Cardiac fibroblast (primary cell): ENCODE measurements at regions not wholly inside any gene's neighbourhood (a gene's known extent, or its start where the extent isn't known, plus 50 kb on each side); places are given as distances from the start of the nearest gene placed in this dataset.

ENCODE experiments used
- DNase-seq, 2 donors: peaks; one replicate each; pipeline versions ENCODE4 v3.0.0 to v3.0.0-alpha.2; 2010; ENCODE audit warnings: low read depth in 2 of 2
- H3K4me3 ChIP-seq, 2 donors: replicated peaks in 1 of 2; 1 replicate in 1 of 2; 2 replicates in 1 of 2; pipeline ENCODE4 v1.5.1; 2011; ENCODE audit warnings: low read depth in 2 of 2, low read length in 2 of 2, mild to moderate bottlenecking in 2 of 2, moderate library complexity in 1 of 2
- CTCF ChIP-seq: IDR thresholded peaks from one replicate; pipeline ENCODE4 v1.5.1; 2011; ENCODE audit warnings: low read depth, mild to moderate bottlenecking, low read length, inconsistent platforms

DNA sequence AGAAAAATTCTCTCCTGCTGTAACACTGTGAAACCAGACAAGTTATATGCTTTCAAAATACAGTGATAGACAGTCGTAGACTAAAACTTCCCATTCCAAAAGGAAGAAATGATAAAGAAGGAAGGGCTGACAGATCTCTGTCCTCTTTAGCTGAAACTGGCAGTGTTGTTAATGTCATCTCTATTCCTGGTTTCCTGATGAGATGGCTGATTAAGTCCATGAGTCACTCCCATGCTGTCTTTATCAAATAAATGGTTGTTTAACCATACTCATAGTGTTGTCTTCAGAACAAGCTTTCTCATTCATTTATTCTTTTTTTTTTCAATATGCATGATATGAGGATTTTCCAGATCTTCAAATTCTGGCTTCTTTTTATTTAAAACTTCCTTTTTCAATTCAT is 952.2 kb upstream of the WWC1 start:
- H3K4me3 ChIP-seq = no peak overlapping the region
- no peak for DNase-seq
- TF ChIP-seq CTCF = no peak

- no peak for TF ChIP-seq CTCF
- no peak for DNase-seq
- no peak overlapping the region for H3K4me3 ChIP-seq
Observed at GRCh38 chr5:167346461-167346860, 945.0 kb upstream of the WWC1 start.

GRCh38 chr5:167348251-167348926 is 943.1 kb upstream of the WWC1 start:
- no peak for DNase-seq
- no peak for TF ChIP-seq CTCF
- H3K4me3 ChIP-seq = no peak overlapping the region

DNA sequence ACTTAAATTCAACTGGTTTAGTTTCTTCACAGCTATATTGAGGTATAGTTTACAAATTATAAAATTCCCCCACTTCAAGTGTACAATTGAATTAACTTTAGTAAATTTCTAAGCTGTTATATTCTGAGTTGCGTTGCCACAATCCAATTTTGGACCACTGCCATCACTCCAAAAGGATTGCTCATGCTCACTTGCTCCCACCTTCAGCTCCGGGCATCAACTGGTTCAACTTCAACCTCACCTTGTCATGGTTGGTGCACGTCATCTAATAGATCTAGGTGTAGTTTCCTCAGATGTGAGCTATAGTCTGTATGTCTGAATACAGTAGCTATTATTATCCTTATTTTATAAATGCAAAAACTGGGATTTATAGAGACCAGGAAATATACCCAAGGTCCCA is 942.5 kb upstream of the WWC1 start:
- no peak overlapping the region for H3K4me3 ChIP-seq
- no peak for TF ChIP-seq CTCF
- DNase-seq = no peak

DNA sequence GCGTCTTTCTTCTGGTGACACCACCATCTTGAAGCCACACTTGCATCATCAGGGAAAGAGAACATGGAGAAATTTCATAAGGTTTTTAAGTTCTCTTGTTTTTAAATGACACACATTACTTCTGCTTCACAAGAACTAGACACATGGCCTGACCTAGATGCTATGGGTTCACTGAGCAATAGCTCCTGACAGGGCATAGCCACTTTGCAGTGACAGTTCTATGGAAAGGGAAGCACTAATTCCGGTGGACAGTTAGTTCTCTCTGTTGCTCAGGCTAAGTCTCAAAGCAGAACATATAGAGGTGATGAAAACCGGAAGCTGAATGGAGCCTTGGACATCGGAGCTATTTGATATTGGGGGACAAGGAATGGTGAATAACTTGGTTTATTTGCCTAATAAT is 940.1 kb upstream of the WWC1 start:
- H3K4me3 ChIP-seq = no peak overlapping the region
- no peak for DNase-seq
- TF ChIP-seq CTCF = no peak

- DNase-seq = no peak
Observed at GRCh38 chr5:167352801-167353200, 938.6 kb upstream of the WWC1 start.

More at GRCh38 chr5:167352801-167353200, 938.6 kb upstream of the WWC1 start:
- TF ChIP-seq CTCF = no peak
- no peak overlapping the region for H3K4me3 ChIP-seq
